H1 (cell line): ENCODE measurements at regions not wholly inside any gene's neighbourhood (a gene's known extent, or its start where the extent isn't known, plus 50 kb on each side); places are given as distances from the start of the nearest gene placed in this dataset.

Experiments used
- CTCF ChIA-PET: fragments of 300-600 bp; sonication (Branson Sonifier 250); formaldehyde crosslinking; loops from one replicate; lab custom pipeline; 2021; ENCODE audit not compliant: partially characterized antibody; lab: Charles Lee
- POLR2A ChIA-PET: fragments of 300-600 bp; sonication (Branson Sonifier 250); formaldehyde crosslinking; loops from one replicate; lab custom pipeline; 2021; ENCODE audit warnings: inconsistent platforms; ENCODE audit not compliant: partially characterized antibody; lab: Charles Lee
- DNase-seq, 2 experiments: peaks; one replicate each; pipeline versions ENCODE4 v3.0.0 to v3.0.0-alpha.2; 2010 to 2022; ENCODE audit warnings: low spot score in 2 of 2, low read depth in 1 of 2, mixed read lengths in 1 of 2
- FAIRE-seq: peaks from 2 replicates; lab custom pipeline; 2011; peaks lifted over from hg19 to GRCh38; lab: Jason Lieb, UNC
- H2AFZ ChIP-seq: 2 replicates; pipeline ENCODE4 v1.8.1; 2012; ENCODE audit warnings: low read length, inconsistent platforms
- H2AK5ac ChIP-seq: 2 replicates; pipeline ENCODE4 v1.6.1; 2013; ENCODE audit warnings: low read depth, low read length
- H2BK120ac ChIP-seq: replicated peaks from 2 replicates; pipeline ENCODE3; 2013; ENCODE audit warnings: low read depth, low read length, inconsistent platforms
- H2BK12ac ChIP-seq: 2 replicates; pipeline ENCODE4 v1.6.1; 2013; ENCODE audit warnings: low read depth, low read length
- H2BK15ac ChIP-seq: 2 replicates; pipeline ENCODE4 v1.6.1; 2013; ENCODE audit warnings: low read length
- H2BK20ac ChIP-seq: 2 replicates; pipeline ENCODE4 v1.6.1; 2013; ENCODE audit warnings: low read length
- H2BK5ac ChIP-seq: 2 replicates; pipeline ENCODE4 v1.6.1; 2013; ENCODE audit warnings: low read depth, low read length
- H3K14ac ChIP-seq: 2 replicates; pipeline ENCODE4 v1.6.1; 2013; ENCODE audit warnings: inconsistent platforms; ENCODE audit not compliant: insufficient read length
- H3K18ac ChIP-seq: 2 replicates; pipeline ENCODE4 v1.6.1; 2013; ENCODE audit warnings: low read length; ENCODE audit errors: extremely low read depth
- H3K23ac ChIP-seq: 2 replicates; pipeline ENCODE4 v1.6.1; 2013; ENCODE audit warnings: inconsistent platforms; ENCODE audit not compliant: insufficient read length
- H3K23me2 ChIP-seq: 2 replicates; pipeline ENCODE4 v1.6.1; 2013; ENCODE audit warnings: low read depth, low read length
- H3K27ac ChIP-seq: 2 replicates; pipeline ENCODE4 v1.6.1; 2011; ENCODE audit warnings: low read depth, low read length, inconsistent platforms
- H3K27me3 ChIP-seq, 4 experiments: replicated peaks in 1 of 4; 1 replicate in 1 of 4; 2 replicates in 3 of 4; pipeline versions ENCODE4 v1.6.1 to v1.8.1; 2011 to 2013; ENCODE audit warnings: low read length in 3 of 4, mild to moderate bottlenecking in 3 of 4, inconsistent platforms in 2 of 4, mixed read lengths in 2 of 4, moderate library complexity in 1 of 4; ENCODE audit not compliant: control insufficient read depth in 3 of 4, insufficient read depth in 3 of 4; ENCODE audit errors: extremely low read depth in 1 of 4
- H3K36me3 ChIP-seq, 4 experiments: 2 replicates each; pipeline versions ENCODE4 v1.6.1 to v1.8.1; 2011 to 2013; ENCODE audit warnings: mild to moderate bottlenecking in 4 of 4, low read length in 3 of 4, moderate library complexity in 2 of 4, control low read depth in 1 of 4, inconsistent platforms in 1 of 4; ENCODE audit not compliant: insufficient read depth in 4 of 4, control insufficient read depth in 2 of 4
- H3K4ac ChIP-seq: replicated peaks from 2 replicates; pipeline ENCODE3; 2013; ENCODE audit warnings: low read length, low read depth, mixed read lengths, inconsistent platforms; ENCODE audit not compliant: insufficient read length
- H3K4me1 ChIP-seq, 4 experiments: replicated peaks in 1 of 4; 1 replicate in 1 of 4; 2 replicates in 3 of 4; pipeline versions ENCODE4 v1.6.1 to v1.8.1; 2011 to 2013; ENCODE audit warnings: low read length in 3 of 4, inconsistent platforms in 2 of 4, mixed read lengths in 1 of 4; ENCODE audit not compliant: insufficient read depth in 4 of 4, control insufficient read depth in 3 of 4
- H3K4me2 ChIP-seq, 2 experiments: 2 replicates each; pipeline versions ENCODE4 v1.6.1 to v1.8.1; 2011 to 2013; ENCODE audit warnings: low read depth in 2 of 2, low read length in 2 of 2, control low read depth in 1 of 2, inconsistent platforms in 1 of 2, mild to moderate bottlenecking in 1 of 2; ENCODE audit not compliant: insufficient read depth in 1 of 2
- H3K4me3 ChIP-seq, 4 experiments: fragments of 200-600, 300-600 bp in 1 of 4; sonication (generic), shearing (Covaris generic), sonication (Bioruptor Twin) in 1 of 4; 2 replicates each; pipeline versions ENCODE4 v1.5.1 to v1.8.1; 2011 to 2016; ENCODE audit warnings: low read length in 4 of 4, low read depth in 3 of 4, control low read depth in 2 of 4, inconsistent platforms in 2 of 4, mild to moderate bottlenecking in 2 of 4, mixed read lengths in 1 of 4, moderate library complexity in 1 of 4; ENCODE audit not compliant: insufficient read depth in 2 of 4; ENCODE audit errors: extremely low read depth in 1 of 4
- H3K56ac ChIP-seq: replicated peaks from 2 replicates; pipeline ENCODE3; 2013; ENCODE audit warnings: low read depth, mild to moderate bottlenecking, mixed read lengths, low read length, inconsistent platforms; ENCODE audit not compliant: insufficient read length
- H3K79me1 ChIP-seq: 2 replicates; pipeline ENCODE4 v1.6.1; 2013; ENCODE audit warnings: low read depth, low read length, control low read depth
- H3K79me2 ChIP-seq, 2 experiments: 2 replicates each; pipeline versions ENCODE4 v1.6.1 to v1.8.1; 2012 to 2013; ENCODE audit warnings: low read length in 2 of 2, mild to moderate bottlenecking in 2 of 2, inconsistent platforms in 1 of 2; ENCODE audit not compliant: insufficient read depth in 2 of 2, control insufficient read depth in 1 of 2
- H3K9ac ChIP-seq, 4 experiments: replicated peaks in 1 of 4; 1 replicate in 1 of 4; 2 replicates in 3 of 4; pipeline versions ENCODE4 v1.6.1 to v1.8.1; 2011 to 2013; ENCODE audit warnings: low read depth in 3 of 4, low read length in 3 of 4, control low read depth in 2 of 4, mild to moderate bottlenecking in 2 of 4, moderate library complexity in 2 of 4, inconsistent platforms in 1 of 4; ENCODE audit errors: extremely low read depth in 1 of 4
- H3K9me3 ChIP-seq, 2 experiments: 2 replicates each; pipeline versions ENCODE4 v1.6.1 to v1.8.1; 2012 to 2013; ENCODE audit warnings: mild to moderate bottlenecking in 2 of 2, moderate library complexity in 2 of 2, control low read depth in 1 of 2, inconsistent platforms in 1 of 2, low read depth in 1 of 2, low read length in 1 of 2, mixed read lengths in 1 of 2; ENCODE audit not compliant: insufficient read depth in 2 of 2
- H4K20me1 ChIP-seq, 2 experiments: replicated peaks in 1 of 2; 2 replicates each; pipeline versions ENCODE3 to v1.8.1; 2011 to 2013; ENCODE audit warnings: inconsistent platforms in 2 of 2, low read length in 2 of 2, mild to moderate bottlenecking in 1 of 2; ENCODE audit not compliant: insufficient read depth in 2 of 2, control insufficient read depth in 1 of 2
- H4K5ac ChIP-seq: 2 replicates; pipeline ENCODE4 v1.6.1; 2013; ENCODE audit warnings: low read length, low read depth, mixed read lengths, inconsistent platforms; ENCODE audit not compliant: insufficient read length
- H4K8ac ChIP-seq: 2 replicates; pipeline ENCODE4 v1.8.0; 2013; ENCODE audit warnings: mild to moderate bottlenecking, moderate library complexity, low read length, inconsistent platforms; ENCODE audit not compliant: insufficient read depth; ENCODE audit errors: extremely low read depth
- H4K91ac ChIP-seq: replicated peaks from 2 replicates; pipeline ENCODE3; 2013; ENCODE audit warnings: low read length, mixed read lengths, inconsistent platforms; ENCODE audit not compliant: insufficient read length
- CBX5 ChIP-seq: fragments of 300-800, 300-1000 bp; sonication (generic); IDR thresholded peaks from 2 replicates; pipeline ENCODE4 v1.7.1; 2016; ENCODE audit warnings: antibody characterized with exemption, low read length, low read depth
- RNF2 ChIP-seq: fragments of 200-900, 300-1000 bp; sonication (generic); IDR thresholded peaks from 2 replicates; pipeline ENCODE4 v1.7.1; 2016; ENCODE audit warnings: borderline replicate concordance, low read depth, mild to moderate bottlenecking, antibody characterized with exemption, low read length; ENCODE audit not compliant: poor library complexity, severe bottlenecking; ENCODE audit errors: missing control alignments
- TCF12 ChIP-seq: IDR thresholded peaks from 2 replicates; pipeline ENCODE4 v1.6.1; 2011; ENCODE audit warnings: low read depth, mild to moderate bottlenecking, low read length
- TEAD4 ChIP-seq: IDR thresholded peaks from 2 replicates; pipeline ENCODE4 v1.6.1; 2012; ENCODE audit warnings: low read depth, low read length, inconsistent platforms, mixed read lengths
- whole genome bisulfite sequencing, 2 experiments: shearing (Covaris generic) in 1 of 2; methylation state at CpG; one replicate each; pipeline versions ENCODE4 v1.1.6 to v1.1.7; 2013 to 2015; ENCODE audit warnings: low lambda C conversion rate in 2 of 2, mixed read lengths in 2 of 2, inconsistent platforms in 1 of 2, low coverage in 1 of 2, missing lambda C conversion rate in 1 of 2; ENCODE audit not compliant: insufficient replicate concordance in 2 of 2, insufficient coverage in 1 of 2, insufficient read length in 1 of 2; ENCODE audit errors: extremely low coverage in 1 of 2, missing lambda C conversion rate in 1 of 2; 5-methylcytosine and 5-hydroxymethylcytosine counted together

- H2BK12ac ChIP-seq, result no peak overlapping the region
- POLR2A ChIA-PET, result no interaction called here
- no peak overlapping the region for H2AFZ ChIP-seq
- no peaks in the 10 kb centered on the region for H3K79me2 ChIP-seq
- 93% methylated on average over 3 of the region's 3 CpGs; no CpG with 5 or more reads in 1 of the 2 experiments for whole genome bisulfite sequencing, 2 experiments
- no peaks in the 10 kb centered on the region; a peak in 1 of 8 replicates for H3K36me3 ChIP-seq
- H3K27me3 ChIP-seq, result 0 out of 7 replicates have a peak, but pooled peaks cover 0 to 2% (median 0%) of the 10 kb centered on the region in 4 experiments
- H3K14ac ChIP-seq, result no peak overlapping the region
- no peak overlapping the region for H2BK5ac ChIP-seq
- no peak overlapping the region for H3K18ac ChIP-seq
- FAIRE-seq, result no peak
- H2BK120ac ChIP-seq, result no peak overlapping the region
- no peak overlapping the region for H3K4ac ChIP-seq
- CTCF ChIA-PET, result interaction anchor here (0.9 to 2.2 kb wide), 2 partner anchors 62 to 161 kb away, joined by 3 to 11 read pairs; no protein-coding TSS in a partner anchor
- no peak overlapping the region for H3K4me3 ChIP-seq
- no peak for DNase-seq
- no peak overlapping the region for H4K8ac ChIP-seq
- no peak overlapping the region for H2BK20ac ChIP-seq
- TF ChIP-seq TEAD4 (no peak), CBX5 (no peak), TCF12 (no peak), RNF2 (no peak)
- H3K23ac ChIP-seq, result no peak overlapping the region
- H4K5ac ChIP-seq, result no peak overlapping the region
- no peak overlapping the region for H3K56ac ChIP-seq
- H3K27ac ChIP-seq, result no peak overlapping the region
- H3K23me2 ChIP-seq, result no peaks in the 10 kb centered on the region
- no peak overlapping the region for H2AK5ac ChIP-seq
- no peaks in the 10 kb centered on the region for H3K4me1 ChIP-seq
- H2BK15ac ChIP-seq, result no peak overlapping the region
- no peaks in the 10 kb centered on the region for H3K79me1 ChIP-seq
- no peak overlapping the region for H3K9ac ChIP-seq
- no peaks in the 10 kb centered on the region for H4K20me1 ChIP-seq
- H3K4me2 ChIP-seq, result no peak overlapping the region
- H4K91ac ChIP-seq, result no peak overlapping the region
- H3K9me3 ChIP-seq, result no peaks in the 10 kb centered on the region
These were observed 110.3 kb upstream of the GGTLC1 start for GRCh38 chr20:24098886-24099285.
